HG02642 (cell line): ENCODE measurements at regions not wholly inside any gene's neighbourhood (a gene's known extent, or its start where the extent isn't known, plus 50 kb on each side); places are given as distances from the start of the nearest gene placed in this dataset.
"Not testable (repeated sequence)": the region's sequence is repeated elsewhere in the genome, so short reads cannot be mapped to it uniquely, and the experiment has no call there.

Source experiments
- ATAC-seq: cut with Tn5 transposase; IDR thresholded peaks from one replicate; pipeline ENCODE4 v1.9.1; 2021; ENCODE audit warnings: mild to moderate bottlenecking; ENCODE audit not compliant: unreplicated experiment, poor library complexity

GRCh38 chr10:124194199-124194824, 100.9 kb upstream of the CHST15 start:
- no peak for ATAC-seq

- ATAC-seq = no peak
Measured at GRCh38 chr10:124193309-124193696, 99.9 kb upstream of the CHST15 start.

GRCh38 chr10:124192664-124193308, 99.4 kb upstream of the CHST15 start:
- ATAC-seq = not testable (repeated sequence)

GRCh38 chr10:124190476-124190875, 97.1 kb upstream of the CHST15 start:
- ATAC-seq = not testable (repeated sequence)

GRCh38 chr10:124186956-124187355, 93.6 kb upstream of the CHST15 start:
- no peak for ATAC-seq

- no peak for ATAC-seq
Measured at GRCh38 chr10:124185084-124185483, 91.7 kb upstream of the CHST15 start.

GRCh38 chr10:124184208-124184830, 90.9 kb upstream of the CHST15 start:
- ATAC-seq = no peak

GRCh38 chr10:124183617-124184016, 90.2 kb upstream of the CHST15 start:
- no peak for ATAC-seq

- ATAC-seq = no peak
Measured at GRCh38 chr10:124182088-124182541, 88.7 kb upstream of the CHST15 start.

- no peak for ATAC-seq
Measured at GRCh38 chr10:124181656-124182055, 88.3 kb upstream of the CHST15 start.

GRCh38 chr10:124180947-124181549, 87.7 kb upstream of the CHST15 start:
- ATAC-seq = no peak

GRCh38 chr10:124180044-124180745, 86.8 kb upstream of the CHST15 start:
- ATAC-seq = no peak

- ATAC-seq = no peak
Measured at GRCh38 chr10:124179308-124180043, 86.1 kb upstream of the CHST15 start.

- ATAC-seq = no peak
Measured at GRCh38 chr10:124177180-124177518, 83.8 kb upstream of the CHST15 start.

GRCh38 chr10:124176349-124177179, 83.2 kb upstream of the CHST15 start:
- no peak for ATAC-seq

GRCh38 chr10:124175701-124176348, 82.4 kb upstream of the CHST15 start:
- no peak for ATAC-seq

GRCh38 chr10:124174673-124175645, 81.6 kb upstream of the CHST15 start:
- no peak for ATAC-seq
